H9 (cell line): ENCODE measurements at regions not wholly inside any gene's neighbourhood (a gene's known extent, or its start where the extent isn't known, plus 50 kb on each side); places are given as distances from the start of the nearest gene placed in this dataset.

Experiments used
- DNase-seq: peaks from one replicate; pipeline ENCODE4 v3.0.0-alpha.2; 2017
- H2AFZ ChIP-seq: one replicate; pipeline ENCODE4 v1.6.1; 2013; ENCODE audit warnings: mild to moderate bottlenecking, low read length, control low read depth, moderate library complexity
- H2AK5ac ChIP-seq: 2 replicates; pipeline ENCODE4 v1.6.1; 2013; ENCODE audit warnings: low read length, control low read depth, mixed read lengths; ENCODE audit not compliant: insufficient read length
- H2BK120ac ChIP-seq: one replicate; pipeline ENCODE4 v1.6.1; 2013; ENCODE audit warnings: low read depth, mild to moderate bottlenecking, low read length, control low read depth, inconsistent platforms; ENCODE audit not compliant: poor library complexity, severe bottlenecking
- H2BK12ac ChIP-seq: 2 replicates; pipeline ENCODE4 v1.6.1; 2013; ENCODE audit warnings: low read length, control low read depth, mixed read lengths, low read depth; ENCODE audit not compliant: insufficient read length
- H2BK15ac ChIP-seq: 2 replicates; pipeline ENCODE4 v1.6.1; 2013; ENCODE audit warnings: low read depth, low read length, control low read depth
- H2BK20ac ChIP-seq: one replicate; pipeline ENCODE4 v1.6.1; 2013; ENCODE audit warnings: low read depth, mild to moderate bottlenecking, low read length, control low read depth, inconsistent platforms; ENCODE audit not compliant: poor library complexity, severe bottlenecking
- H2BK5ac ChIP-seq: 2 replicates; pipeline ENCODE4 v1.6.1; 2013; ENCODE audit warnings: low read length, control low read depth, mixed read lengths; ENCODE audit not compliant: insufficient read length
- H3K14ac ChIP-seq: 2 replicates; pipeline ENCODE4 v1.6.1; 2013; ENCODE audit warnings: low read length, control low read depth; ENCODE audit not compliant: insufficient read depth
- H3K18ac ChIP-seq: 2 replicates; pipeline ENCODE4 v1.6.1; 2013; ENCODE audit warnings: low read depth, mild to moderate bottlenecking, mixed read lengths, low read length, control low read depth; ENCODE audit not compliant: insufficient read length
- H3K23ac ChIP-seq: 2 replicates; pipeline ENCODE4 v1.6.1; 2013; ENCODE audit warnings: low read length, control low read depth, mixed read lengths, low read depth; ENCODE audit not compliant: insufficient read length
- H3K23me2 ChIP-seq: 2 replicates; pipeline ENCODE4 v1.6.1; 2013; ENCODE audit warnings: low read depth, mild to moderate bottlenecking, mixed read lengths, low read length, control low read depth; ENCODE audit not compliant: insufficient read length, poor library complexity, severe bottlenecking
- H3K27ac ChIP-seq: 2 replicates; pipeline ENCODE4 v1.5.1; 2013; ENCODE audit warnings: low read length, control low read depth, mixed read lengths, low read depth; ENCODE audit not compliant: insufficient read length
- H3K27me3 ChIP-seq: 2 replicates; pipeline ENCODE4 v1.6.1; 2013; ENCODE audit warnings: low read length, control low read depth, inconsistent platforms; ENCODE audit not compliant: insufficient read depth
- H3K4ac ChIP-seq: 2 replicates; pipeline ENCODE4 v1.6.1; 2013; ENCODE audit warnings: low read depth, mild to moderate bottlenecking, control low read depth, inconsistent platforms, low read length, moderate library complexity
- H3K4me1 ChIP-seq: 2 replicates; pipeline ENCODE4 v1.6.1; 2013; ENCODE audit warnings: low read length, control low read depth, inconsistent platforms; ENCODE audit not compliant: insufficient read depth
- H3K4me2 ChIP-seq: 2 replicates; pipeline ENCODE4 v1.6.1; 2013; ENCODE audit warnings: low read length, control low read depth, mixed read lengths; ENCODE audit not compliant: insufficient read length, insufficient read depth
- H3K56ac ChIP-seq: 2 replicates; pipeline ENCODE4 v1.6.1; 2013; ENCODE audit warnings: low read depth, mild to moderate bottlenecking, mixed read lengths, low read length, control low read depth; ENCODE audit not compliant: insufficient read length
- H3K79me1 ChIP-seq: 2 replicates; pipeline ENCODE4 v1.6.1; 2013; ENCODE audit warnings: low read depth, mild to moderate bottlenecking, moderate library complexity, low read length, control low read depth, inconsistent platforms; ENCODE audit not compliant: insufficient read depth, poor library complexity, severe bottlenecking
- H3K79me2 ChIP-seq: 2 replicates; pipeline ENCODE4 v1.6.1; 2013; ENCODE audit warnings: low read length, control low read depth, inconsistent platforms; ENCODE audit not compliant: insufficient read depth
- H3K9ac ChIP-seq: 2 replicates; pipeline ENCODE4 v1.6.1; 2013; ENCODE audit warnings: low read length, control low read depth, mixed read lengths; ENCODE audit not compliant: insufficient read length; ENCODE audit errors: extremely low read depth
- H3K9me3 ChIP-seq: one replicate; pipeline ENCODE4 v1.6.1; 2013; ENCODE audit warnings: low read depth, low read length, inconsistent platforms; ENCODE audit not compliant: control insufficient read depth
- H3T11ph ChIP-seq: one replicate; pipeline ENCODE4 v1.6.1; 2013; ENCODE audit warnings: mild to moderate bottlenecking, low read length, control low read depth, inconsistent platforms
- H4K20me1 ChIP-seq: one replicate; pipeline ENCODE4 v1.6.1; 2013; ENCODE audit not compliant: control insufficient read depth, insufficient read length, insufficient read depth
- H4K5ac ChIP-seq: 2 replicates; pipeline ENCODE4 v1.6.1; 2013; ENCODE audit warnings: low read depth, mild to moderate bottlenecking, mixed read lengths, low read length, control low read depth; ENCODE audit not compliant: insufficient read length
- H4K8ac ChIP-seq: replicated peaks from 2 replicates; pipeline ENCODE4 v1.6.1; 2013; ENCODE audit warnings: low read length, control low read depth, mixed read lengths, low read depth; ENCODE audit not compliant: insufficient read length
- H4K91ac ChIP-seq: 2 replicates; pipeline ENCODE4 v1.6.1; 2013; ENCODE audit warnings: low read depth, mild to moderate bottlenecking, moderate library complexity, mixed read lengths, low read length, control low read depth; ENCODE audit not compliant: insufficient read length
- H3K27ac Mint-ChIP-seq, 3 experiments: 2 replicates in 2 of 3; 3 replicates in 1 of 3; pipeline ENCODE4 v1.8.0; 2020 to 2021; ENCODE audit warnings: mixed read lengths in 3 of 3, mild to moderate bottlenecking in 1 of 3, moderate library complexity in 1 of 3
- H3K27me3 Mint-ChIP-seq: 2 replicates; pipeline ENCODE4 v1.8.0; 2021; ENCODE audit warnings: low read depth, mild to moderate bottlenecking, moderate library complexity, mixed read lengths
- H3K36me3 Mint-ChIP-seq, 3 experiments: 2 replicates in 2 of 3; 3 replicates in 1 of 3; pipeline ENCODE4 v1.8.0; 2020 to 2021; ENCODE audit warnings: low read depth in 3 of 3, mixed read lengths in 3 of 3; ENCODE audit not compliant: insufficient read depth in 1 of 3
- H3K4me1 Mint-ChIP-seq, 2 experiments: 2 replicates each; pipeline ENCODE4 v1.8.0; 2020; ENCODE audit warnings: mixed read lengths in 2 of 2
- H3K4me3 Mint-ChIP-seq, 2 experiments: 2 replicates in 1 of 2; 3 replicates in 1 of 2; pipeline ENCODE4 v1.8.0; 2020 to 2021; ENCODE audit warnings: mild to moderate bottlenecking in 2 of 2, mixed read lengths in 2 of 2, moderate library complexity in 1 of 2
- H3K9me3 Mint-ChIP-seq, 2 experiments: 2 replicates in 1 of 2; 3 replicates in 1 of 2; pipeline ENCODE4 v1.8.0; 2020; ENCODE audit warnings: mild to moderate bottlenecking in 2 of 2, mixed read lengths in 2 of 2, moderate library complexity in 1 of 2
- CTCF ChIP-seq: fragments of 200-600 bp; sonication (generic); conservative IDR thresholded peaks from 3 replicates; pipeline ENCODE4 v1.8.0; 2021; ENCODE audit warnings: antibody characterized with exemption, mild to moderate bottlenecking
- WGBS: extraction: QIAGEN DNeasy Blood & Tissue Kit; methylation state at CpG from one replicate; pipeline ENCODE4 v1.1.7; 2013; ENCODE audit warnings: missing lambda C conversion rate, low lambda C conversion rate, mixed read lengths; ENCODE audit not compliant: insufficient read length; ENCODE audit errors: extremely low coverage; 5-methylcytosine and 5-hydroxymethylcytosine counted together

GRCh38 chr7:46975493-46975892 is 606.4 kb downstream of the TNS3 start:
- Histone ChIP-seq H2AK5ac (no peak overlapping the region), H3K9me3 (no peaks in the 10 kb centered on the region), H2BK20ac (no peak overlapping the region), H4K91ac (no peak overlapping the region), H3K79me1 (no peaks in the 10 kb centered on the region), H3T11ph (no peak overlapping the region), H3K23me2 (no peaks in the 10 kb centered on the region), H3K4ac (no peak overlapping the region), H3K4me1 (no peaks in the 10 kb centered on the region), H3K27ac (no peak overlapping the region), H3K27me3 (no peaks in the 10 kb centered on the region), H4K8ac (no peak overlapping the region), H3K23ac (no peak overlapping the region), H3K4me2 (no peak overlapping the region), H3K79me2 (no peaks in the 10 kb centered on the region), H2AFZ (no peak overlapping the region), H4K5ac (no peak overlapping the region), H2BK12ac (no peak overlapping the region), H4K20me1 (no peaks in the 10 kb centered on the region), H3K9ac (no peak overlapping the region), H2BK5ac (no peak overlapping the region), H3K56ac (no peak overlapping the region), H2BK15ac (no peak overlapping the region), H2BK120ac (no peak overlapping the region), H3K14ac (no peak overlapping the region), H3K18ac (no peak overlapping the region)
- H3K9me3 Mint-ChIP-seq: no peaks in the 10 kb centered on the region
- H3K27ac Mint-ChIP-seq: no peak overlapping the region
- no CpG with 5 or more reads among the region's 2 CpGs for WGBS
- no peak overlapping the region for H3K4me3 Mint-ChIP-seq
- no peaks in the 10 kb centered on the region for H3K36me3 Mint-ChIP-seq
- no peak for TF ChIP-seq CTCF
- no peak for DNase-seq
- H3K27me3 Mint-ChIP-seq: no peaks in the 10 kb centered on the region; the same call in 1 of the 2 replicates
- H3K4me1 Mint-ChIP-seq: peaks cover 0 to 2% of the 10 kb centered on the region in 2 experiments; a peak in 1 of 4 replicates
